ENCODE measurements at regions not wholly inside any gene's neighbourhood (a gene's known extent, or its start where the extent isn't known, plus 50 kb on each side); places are given as distances from the start of the nearest gene placed in this dataset.

DNA sequence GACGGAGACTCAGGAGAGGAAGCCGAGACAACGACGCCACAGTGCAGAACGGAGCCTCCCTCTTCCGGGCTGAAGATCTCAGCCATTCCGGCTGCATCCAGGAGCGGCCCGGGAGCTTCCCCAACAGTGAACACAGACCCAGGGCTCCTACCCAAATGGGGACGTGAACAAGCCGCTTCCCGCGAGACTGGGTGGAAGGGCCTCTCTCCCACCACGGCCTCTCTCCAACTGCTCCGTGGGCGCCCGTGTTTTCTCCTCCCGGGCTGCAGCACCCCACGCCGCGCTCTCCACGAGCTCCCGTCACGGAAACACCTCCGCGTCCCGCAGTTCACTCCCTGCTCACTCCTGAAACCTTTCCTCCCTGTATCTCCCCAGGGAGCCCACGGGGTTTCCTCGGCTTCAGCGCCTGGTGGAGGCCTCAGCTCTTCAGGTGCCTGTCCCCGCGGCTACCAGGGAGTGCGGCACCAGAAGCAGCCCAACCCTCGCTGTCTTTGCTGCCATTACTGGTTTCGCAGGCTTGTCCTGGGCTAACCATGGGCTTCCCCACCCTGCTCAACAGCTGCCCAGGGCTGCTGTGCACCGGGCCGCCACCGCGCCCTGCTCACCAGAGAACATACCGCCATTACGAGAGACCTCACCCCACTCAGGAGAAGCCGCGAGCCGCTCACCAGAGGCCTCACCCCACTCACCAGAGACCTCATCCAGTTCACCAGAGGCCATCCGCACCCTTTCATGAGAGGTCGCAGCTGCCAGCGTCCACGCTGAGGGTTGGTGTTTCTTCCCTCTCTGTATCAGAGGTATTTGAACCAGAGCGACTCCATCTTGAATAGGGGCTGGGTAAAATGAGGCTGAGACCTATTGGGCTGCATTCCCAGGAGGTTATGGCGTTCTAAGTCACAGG is 922.8 kb downstream of the QKI start:
- Histone ChIP-seq H3K9ac (ENCODE audit: low read length) (no peak overlapping the region), H3K27ac (ENCODE audit: low read length) (no peak overlapping the region), H3K4me2 (ENCODE audit: low read length) (no peak overlapping the region), H3K4me3 (ENCODE audit: low read length) (no peak overlapping the region), H3K27me3 (ENCODE audit: low read depth, low read length) (no peaks in the 10 kb centered on the region), H3K4me1 (ENCODE audit: low read length) (no peaks in the 10 kb centered on the region), H2AFZ (ENCODE audit: low read depth, low read length) (no peak overlapping the region), H3K36me3 (replicated peaks; ENCODE audit: low read depth, low read length) (no peaks in the 10 kb centered on the region), H4K20me1 (ENCODE audit: insufficient read depth, low read length) (no peaks in the 10 kb centered on the region), H3K9me3 (ENCODE audit: insufficient read depth, low read length) (no peaks in the 10 kb centered on the region), H3K79me2 (ENCODE audit: low read length) (no peaks in the 10 kb centered on the region)
- TF ChIP-seq EZH2phosphoT487 (IDR thresholded peaks at IDR 0.05; ENCODE audit: low read depth) = no peak
- TF ChIP-seq, protein P1, sequence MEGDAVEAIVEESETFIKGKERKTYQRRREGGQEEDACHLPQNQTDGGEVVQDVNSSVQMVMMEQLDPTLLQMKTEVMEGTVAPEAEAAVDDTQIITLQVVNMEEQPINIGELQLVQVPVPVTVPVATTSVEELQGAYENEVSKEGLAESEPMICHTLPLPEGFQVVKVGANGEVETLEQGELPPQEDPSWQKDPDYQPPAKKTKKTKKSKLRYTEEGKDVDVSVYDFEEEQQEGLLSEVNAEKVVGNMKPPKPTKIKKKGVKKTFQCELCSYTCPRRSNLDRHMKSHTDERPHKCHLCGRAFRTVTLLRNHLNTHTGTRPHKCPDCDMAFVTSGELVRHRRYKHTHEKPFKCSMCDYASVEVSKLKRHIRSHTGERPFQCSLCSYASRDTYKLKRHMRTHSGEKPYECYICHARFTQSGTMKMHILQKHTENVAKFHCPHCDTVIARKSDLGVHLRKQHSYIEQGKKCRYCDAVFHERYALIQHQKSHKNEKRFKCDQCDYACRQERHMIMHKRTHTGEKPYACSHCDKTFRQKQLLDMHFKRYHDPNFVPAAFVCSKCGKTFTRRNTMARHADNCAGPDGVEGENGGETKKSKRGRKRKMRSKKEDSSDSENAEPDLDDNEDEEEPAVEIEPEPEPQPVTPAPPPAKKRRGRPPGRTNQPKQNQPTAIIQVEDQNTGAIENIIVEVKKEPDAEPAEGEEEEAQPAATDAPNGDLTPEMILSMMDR (IDR thresholded peaks at IDR 0.05; ENCODE audit: low read depth, low read length) = no peak

DNA sequence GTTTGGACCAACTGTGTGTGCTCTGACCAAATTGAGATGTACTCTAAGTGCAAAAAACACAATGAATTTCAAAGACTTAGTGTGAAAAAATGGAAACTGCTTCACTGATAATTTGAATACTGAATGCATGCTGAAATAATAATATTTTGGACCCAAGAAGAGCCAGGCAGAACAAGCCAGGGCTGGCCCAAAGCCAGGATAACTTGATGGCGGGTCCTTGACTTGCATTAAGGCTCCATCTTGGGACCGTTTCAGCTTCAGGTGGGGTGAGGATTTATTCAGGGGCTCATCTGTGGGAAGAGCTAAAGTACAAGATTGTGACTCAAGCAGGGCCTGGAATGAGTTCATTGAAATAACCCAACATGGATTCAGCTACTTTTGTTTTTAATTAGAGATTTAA is 921.9 kb downstream of the QKI start:
- H3K9ac ChIP-seq (ENCODE audit: low read length) = no peak overlapping the region
- H4K20me1 ChIP-seq (ENCODE audit: insufficient read depth, low read length) = no peaks in the 10 kb centered on the region
- TF ChIP-seq, protein P1 (IDR thresholded peaks at IDR 0.05; ENCODE audit: low read depth, low read length) = no peak
- TF ChIP-seq EZH2phosphoT487 (IDR thresholded peaks at IDR 0.05; ENCODE audit: low read depth) = no peak
- no peaks in the 10 kb centered on the region for H3K9me3 ChIP-seq (ENCODE audit: insufficient read depth, low read length)
- H3K27me3 ChIP-seq (ENCODE audit: low read depth, low read length) = no peaks in the 10 kb centered on the region
- H3K4me1 ChIP-seq (ENCODE audit: low read length) = no peaks in the 10 kb centered on the region
- H3K4me3 ChIP-seq (ENCODE audit: low read length) = no peak overlapping the region
- H2AFZ ChIP-seq (ENCODE audit: low read depth, low read length) = no peak overlapping the region
- no peaks in the 10 kb centered on the region for H3K79me2 ChIP-seq (ENCODE audit: low read length)
- H3K36me3 ChIP-seq (replicated peaks; ENCODE audit: low read depth, low read length) = no peaks in the 10 kb centered on the region
- H3K27ac ChIP-seq (ENCODE audit: low read length) = no peak overlapping the region
- no peak overlapping the region for H3K4me2 ChIP-seq (ENCODE audit: low read length)

DNA sequence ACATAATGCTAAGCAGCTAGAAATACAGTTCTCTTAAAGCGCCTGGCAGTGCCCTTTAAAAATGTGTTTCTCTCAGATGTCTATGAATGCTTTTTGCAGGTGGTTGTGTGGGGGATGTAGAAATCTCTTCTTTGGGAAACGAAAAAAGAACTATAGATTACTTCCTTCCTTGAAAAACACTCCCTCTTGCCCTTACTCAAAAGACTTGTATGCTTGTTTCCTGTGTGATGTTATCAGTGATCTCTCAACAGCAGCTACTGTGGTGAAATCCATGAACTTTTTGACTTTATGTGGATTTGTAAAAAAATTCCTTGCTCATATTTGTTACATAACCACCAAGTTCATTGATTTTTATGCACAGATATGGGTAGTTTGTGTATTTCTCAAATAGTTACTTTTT is 916.5 kb downstream of the QKI start:
- H3K4me3 ChIP-seq (ENCODE audit: low read length) = no peak overlapping the region
- no peaks in the 10 kb centered on the region for H3K36me3 ChIP-seq (replicated peaks; ENCODE audit: low read depth, low read length)
- no peaks in the 10 kb centered on the region for H4K20me1 ChIP-seq (ENCODE audit: insufficient read depth, low read length)
- no peaks in the 10 kb centered on the region for H3K9me3 ChIP-seq (ENCODE audit: insufficient read depth, low read length)
- TF ChIP-seq EZH2phosphoT487 (IDR thresholded peaks at IDR 0.05; ENCODE audit: low read depth) = no peak
- TF ChIP-seq, protein P1 (IDR thresholded peaks at IDR 0.05; ENCODE audit: low read depth, low read length) = no peak
- no peak overlapping the region for H3K27ac ChIP-seq (ENCODE audit: low read length)
- no peaks in the 10 kb centered on the region for H3K4me1 ChIP-seq (ENCODE audit: low read length)
- H3K27me3 ChIP-seq (ENCODE audit: low read depth, low read length) = no peaks in the 10 kb centered on the region
- H3K9ac ChIP-seq (ENCODE audit: low read length) = no peak overlapping the region
- H2AFZ ChIP-seq (ENCODE audit: low read depth, low read length) = no peak overlapping the region
- no peak overlapping the region for H3K4me2 ChIP-seq (ENCODE audit: low read length)
- no peaks in the 10 kb centered on the region for H3K79me2 ChIP-seq (ENCODE audit: low read length)

DNA sequence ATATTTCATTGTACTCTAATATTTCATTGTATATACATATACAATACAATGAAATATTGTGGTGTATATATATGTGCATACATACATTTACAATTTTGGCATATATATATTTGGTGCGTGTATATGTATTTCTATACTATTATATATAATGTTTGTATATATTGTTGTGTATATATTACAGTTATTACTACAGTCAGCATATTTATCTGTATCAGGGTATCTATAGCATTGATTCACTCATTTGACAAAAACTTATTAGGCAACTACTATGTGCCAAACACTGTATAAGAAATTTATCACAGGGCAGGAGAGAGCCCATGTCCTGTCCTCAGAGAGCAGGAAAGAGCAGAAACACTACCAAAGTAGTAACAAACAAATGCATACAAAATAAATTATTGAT is 910.6 kb downstream of the QKI start:
- H4K20me1 ChIP-seq (ENCODE audit: insufficient read depth, low read length) = no peaks in the 10 kb centered on the region
- no peak overlapping the region for H3K4me3 ChIP-seq (ENCODE audit: low read length)
- no peak overlapping the region for H2AFZ ChIP-seq (ENCODE audit: low read depth, low read length)
- no peak overlapping the region for H3K4me2 ChIP-seq (ENCODE audit: low read length)
- H3K9me3 ChIP-seq (ENCODE audit: insufficient read depth, low read length) = no peaks in the 10 kb centered on the region
- H3K27me3 ChIP-seq (ENCODE audit: low read depth, low read length) = no peaks in the 10 kb centered on the region
- no peak overlapping the region for H3K27ac ChIP-seq (ENCODE audit: low read length)
- no peak overlapping the region for H3K9ac ChIP-seq (ENCODE audit: low read length)
- H3K4me1 ChIP-seq (ENCODE audit: low read length) = no peaks in the 10 kb centered on the region
- no peaks in the 10 kb centered on the region for H3K79me2 ChIP-seq (ENCODE audit: low read length)
- TF ChIP-seq EZH2phosphoT487 (IDR thresholded peaks at IDR 0.05; ENCODE audit: low read depth) = no peak
- TF ChIP-seq, protein P1 (IDR thresholded peaks at IDR 0.05; ENCODE audit: low read depth, low read length) = no peak
- H3K36me3 ChIP-seq (replicated peaks; ENCODE audit: low read depth, low read length) = no peaks in the 10 kb centered on the region
